ENCODE measurements at regions not wholly inside any gene's neighbourhood (a gene's known extent, or its start where the extent isn't known, plus 50 kb on each side); places are given as distances from the start of the nearest gene placed in this dataset.

DNA sequence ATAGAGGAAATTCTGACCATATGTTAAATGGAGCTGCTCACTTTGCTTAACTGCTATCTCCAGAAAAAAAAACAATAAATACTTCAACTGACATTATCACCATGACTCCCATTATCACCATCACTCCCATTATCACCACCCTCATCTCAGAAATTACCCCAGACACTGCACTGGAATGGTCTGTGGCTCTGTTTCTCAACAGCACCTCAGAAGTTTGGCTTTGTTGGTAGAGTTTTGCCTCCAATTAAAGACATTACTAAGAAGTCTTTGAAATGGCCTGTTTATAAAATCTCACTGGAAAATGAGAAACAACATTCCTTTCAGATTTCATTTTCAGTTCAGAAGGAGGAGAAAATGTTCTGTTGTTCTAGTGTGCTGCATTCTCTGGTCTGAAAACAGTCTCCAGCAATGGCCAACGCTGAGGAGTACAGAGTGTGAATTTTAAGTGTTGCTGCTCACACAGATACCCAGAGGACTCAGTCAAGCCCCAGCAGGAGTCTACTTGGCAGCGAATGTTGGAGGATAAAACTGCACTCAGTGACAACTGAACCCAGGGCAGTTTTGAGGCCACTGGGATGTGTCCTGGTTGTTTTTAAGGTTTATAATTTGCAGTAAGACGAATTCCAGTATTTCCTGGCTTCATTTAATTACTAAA lies 364.5 kb upstream of the CDH2 start:
- DNase-seq = no peak

DNA sequence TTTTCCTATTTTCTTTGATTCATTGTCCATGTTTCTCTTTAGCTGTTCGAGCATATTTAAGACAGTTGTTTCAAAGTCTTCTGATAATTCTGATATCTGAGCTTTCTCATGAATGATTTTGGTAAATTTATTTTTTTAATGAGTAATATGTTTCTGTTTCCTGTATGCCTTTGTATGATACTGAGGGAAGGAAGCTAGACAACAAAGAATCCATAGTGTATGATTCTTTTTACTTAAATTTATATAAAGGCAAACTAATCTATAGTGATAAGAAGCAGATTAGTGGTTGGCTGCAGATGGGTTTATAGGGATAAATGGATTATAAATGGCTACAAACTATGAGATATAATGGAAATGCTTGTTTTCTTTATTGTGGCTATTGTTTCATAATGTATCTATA lies 352.7 kb upstream of the CDH2 start:
- DNase-seq = no peak

DNA sequence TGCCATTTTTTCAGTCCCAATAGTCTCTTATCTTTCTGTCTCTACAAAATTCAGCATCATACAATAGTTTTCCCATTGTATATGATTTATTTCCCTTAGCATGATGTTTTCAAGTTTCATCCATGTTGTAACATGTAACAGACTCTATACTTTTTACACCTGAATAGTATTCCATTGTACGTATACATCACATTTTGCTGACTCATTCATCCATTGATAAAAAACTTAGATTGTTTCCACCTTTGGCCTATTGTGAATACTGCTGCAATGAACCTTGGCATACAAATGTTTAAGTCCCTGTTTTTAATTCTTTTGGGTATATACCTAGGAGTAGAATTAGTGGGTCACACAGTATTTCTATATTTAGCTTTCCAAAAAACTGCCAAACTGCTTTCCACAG lies 349.3 kb upstream of the CDH2 start:
- no peak for DNase-seq

DNA sequence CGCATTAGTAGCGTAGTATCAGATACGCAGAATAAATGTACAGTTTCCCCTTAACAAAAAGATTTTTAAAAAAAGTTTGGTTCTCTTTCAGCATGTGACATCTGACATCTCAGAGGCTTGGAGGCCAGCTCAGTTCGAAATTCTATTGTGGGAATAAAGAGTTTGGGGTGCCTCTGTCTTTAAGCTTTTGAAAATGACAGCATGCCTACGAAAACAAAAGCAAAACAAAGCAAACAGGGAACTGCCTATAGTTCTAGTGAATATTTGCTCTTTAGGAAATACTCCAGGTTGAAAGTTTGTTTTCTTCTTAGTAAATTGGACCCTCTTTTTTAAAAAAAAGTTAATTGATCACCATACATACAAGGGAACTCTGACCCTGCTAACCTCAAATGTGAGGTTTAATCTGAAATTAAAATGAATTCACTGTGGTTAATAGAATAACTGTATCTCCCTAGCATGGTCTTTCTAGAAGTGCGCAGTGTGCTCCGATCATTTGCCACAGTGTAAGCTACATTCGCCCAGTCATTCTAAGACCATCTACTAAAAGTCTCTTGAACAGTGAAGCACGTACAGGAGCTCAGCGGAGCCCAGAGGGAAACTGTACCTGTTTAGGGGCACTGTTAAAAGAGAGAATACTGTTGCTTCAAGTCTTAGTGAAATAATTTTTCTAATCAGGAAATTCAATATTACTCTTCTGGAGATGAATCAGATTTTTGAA lies 347.0 kb upstream of the CDH2 start:
- no peak for DNase-seq

DNA sequence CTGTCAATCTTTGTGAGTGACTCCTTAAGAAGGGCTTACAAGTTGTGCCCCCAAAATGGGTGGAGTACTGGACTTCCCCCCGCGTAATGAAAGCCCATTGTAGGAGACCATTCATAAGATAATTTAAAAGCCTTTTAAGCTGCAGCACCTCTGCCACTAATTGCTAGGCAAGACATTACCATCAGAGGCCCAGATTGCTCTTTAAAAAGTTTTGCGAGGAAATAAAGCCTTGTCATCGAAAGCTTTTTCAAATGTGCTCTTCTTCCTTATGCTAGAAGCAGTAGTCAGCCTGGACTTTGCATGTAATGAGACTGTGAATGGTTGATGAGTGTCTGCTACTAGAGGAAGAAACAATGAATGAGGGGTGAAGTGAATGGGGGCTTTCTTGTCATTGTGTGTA lies 345.3 kb upstream of the CDH2 start:
- DNase-seq = no peak

DNA sequence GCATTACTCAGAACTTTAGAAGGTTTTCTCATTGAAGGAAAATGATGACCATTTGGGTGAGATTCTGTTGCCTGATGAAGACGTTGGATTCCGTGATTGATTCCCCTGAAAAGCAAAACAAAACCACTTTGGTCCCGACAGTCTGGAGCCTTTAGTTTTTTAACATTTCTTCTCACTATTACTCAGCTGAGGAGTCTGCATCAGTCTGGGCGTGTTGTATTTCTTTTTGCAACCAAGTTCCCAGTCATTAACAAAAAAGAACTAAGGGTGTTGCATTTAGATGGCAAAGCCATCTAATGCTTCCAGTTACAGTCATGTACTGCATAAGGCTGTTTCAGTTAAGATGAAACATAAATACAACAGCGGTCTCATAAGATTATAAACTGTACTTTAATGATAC lies 343.1 kb upstream of the CDH2 start:
- DNase-seq = no peak

DNA sequence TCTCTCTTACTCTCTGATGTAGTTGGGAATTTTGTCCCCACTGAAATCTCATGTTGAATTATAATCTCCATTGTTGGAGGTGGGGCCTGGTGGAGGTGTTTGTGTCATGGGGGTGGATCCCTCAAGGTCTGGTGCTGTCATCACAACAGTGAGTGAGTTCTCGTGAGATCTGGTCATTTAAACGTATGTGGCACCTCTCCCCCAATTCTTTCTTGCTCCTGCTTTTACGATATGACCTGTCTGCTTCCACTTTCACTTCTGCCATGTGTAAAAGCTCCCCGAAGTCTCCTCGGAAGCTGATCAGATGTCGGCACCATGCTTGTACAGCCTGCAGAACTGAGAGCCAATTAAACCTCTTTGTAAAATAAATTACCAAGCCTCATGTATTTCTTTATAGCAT lies 337.8 kb upstream of the CDH2 start:
- no peak for DNase-seq

DNA sequence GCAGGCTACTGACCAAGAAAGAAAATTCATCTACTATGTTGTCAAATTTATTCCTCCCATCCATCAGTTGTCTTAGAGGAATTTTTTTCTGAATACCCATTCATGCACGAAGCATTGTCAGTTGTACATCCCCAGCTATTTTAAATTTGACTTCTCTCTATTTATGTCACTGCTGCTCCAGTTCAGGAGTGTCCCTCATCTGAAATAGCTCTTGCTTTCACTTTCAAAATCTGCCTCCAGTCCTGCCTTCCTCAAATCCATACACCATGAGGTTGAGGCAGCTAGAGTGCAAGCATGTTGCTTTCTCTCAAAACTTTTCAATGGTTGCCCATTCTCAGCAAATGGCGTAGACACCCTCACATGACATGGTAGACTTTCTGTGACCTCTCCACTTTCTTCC lies 335.4 kb upstream of the CDH2 start:
- DNase-seq = no peak

DNA sequence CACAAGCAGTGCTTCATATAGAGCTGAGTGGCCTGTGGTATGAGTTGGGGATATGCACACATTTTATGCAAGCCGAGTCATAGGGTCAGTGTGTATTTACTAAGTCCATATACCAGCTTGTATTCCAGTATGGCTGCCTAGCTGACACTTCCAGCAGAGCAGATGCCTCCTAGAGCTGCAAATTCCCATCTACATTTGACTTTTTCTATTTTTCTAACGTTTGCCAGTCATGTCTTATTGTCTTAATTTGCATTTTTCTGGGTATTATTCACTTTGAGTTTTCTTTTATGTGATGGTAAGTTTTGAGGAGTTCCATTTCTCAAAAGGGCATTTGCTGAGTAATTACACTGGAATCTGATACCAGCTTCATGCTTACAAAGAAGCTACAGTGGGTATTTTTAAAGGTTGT lies 334.5 kb upstream of the CDH2 start:
- DNase-seq = no peak

DNA sequence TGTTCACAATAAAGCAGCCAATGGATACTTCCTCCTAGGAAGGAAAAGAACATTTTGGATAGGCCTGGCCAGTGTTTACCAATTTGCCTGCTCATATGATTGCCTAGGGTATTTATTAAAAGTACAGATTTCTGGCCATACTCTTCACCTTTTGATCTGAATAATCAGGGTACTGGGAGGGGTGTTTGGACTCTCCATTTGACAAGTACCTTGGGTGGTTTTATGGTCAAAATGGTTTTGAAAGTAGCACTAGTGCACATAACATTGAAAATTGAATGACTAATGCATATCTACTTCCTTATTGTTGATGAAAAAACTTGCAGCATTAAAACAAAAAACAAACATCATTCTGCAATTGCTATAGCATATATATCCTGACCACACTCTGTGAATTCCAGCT lies 333.3 kb upstream of the CDH2 start:
- no peak for DNase-seq

DNA sequence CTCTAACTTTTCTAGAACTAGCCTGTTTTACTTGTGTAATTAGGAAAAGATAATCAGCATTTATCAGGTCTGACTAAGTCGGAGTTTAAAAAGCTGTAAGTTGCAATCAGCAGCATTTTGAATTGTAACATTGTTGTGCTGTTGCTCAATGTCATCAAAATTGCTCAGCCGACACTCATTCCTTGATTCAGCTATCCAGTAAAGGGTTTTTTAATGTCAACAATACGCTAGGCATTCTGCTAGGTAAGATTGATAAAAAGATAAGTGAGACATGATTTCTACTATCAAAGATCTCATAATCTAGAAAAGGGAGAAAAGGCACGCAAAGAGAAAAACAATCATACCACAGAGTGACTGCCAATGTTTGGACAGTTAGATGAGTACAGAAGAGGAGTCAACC lies 327.1 kb upstream of the CDH2 start:
- DNase-seq = no peak

DNA sequence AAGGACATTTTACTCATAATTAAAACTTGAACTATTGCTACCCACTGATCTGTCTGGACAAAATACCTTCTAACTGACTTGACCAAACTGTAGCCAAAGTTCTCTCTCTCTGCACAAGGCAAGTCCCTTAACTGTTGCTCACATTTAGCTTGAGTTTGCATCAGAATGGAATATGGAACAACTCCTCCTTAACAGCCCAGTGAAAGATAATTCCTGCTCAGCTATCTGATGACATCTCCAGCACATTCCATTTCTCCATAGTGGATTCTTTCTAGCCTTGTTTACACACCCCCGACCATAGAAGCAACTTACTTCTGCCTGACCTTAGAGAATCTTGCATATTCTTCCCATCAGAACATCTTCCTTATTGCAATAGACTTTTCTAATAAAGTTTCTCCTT lies 317.2 kb upstream of the CDH2 start:
- no peak for DNase-seq

DNA sequence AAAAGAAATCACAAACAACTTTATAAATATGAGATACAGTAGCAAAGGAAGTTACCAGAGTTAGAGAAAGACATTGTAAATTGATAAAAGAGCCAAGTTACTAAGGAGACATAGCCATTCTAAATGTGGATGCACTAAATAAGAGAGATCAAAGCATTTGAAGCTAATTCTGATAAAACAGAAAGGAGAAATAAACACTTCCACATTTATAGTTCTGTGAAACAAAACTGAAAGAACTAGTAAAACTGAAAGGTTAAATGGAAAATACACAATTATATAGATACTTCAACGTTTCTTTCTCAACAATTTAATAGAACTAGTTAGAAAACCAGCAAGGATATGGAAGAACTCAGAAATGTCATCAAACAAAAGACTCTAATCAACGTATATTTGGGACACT lies 309.0 kb upstream of the CDH2 start:
- no peak for DNase-seq

DNA sequence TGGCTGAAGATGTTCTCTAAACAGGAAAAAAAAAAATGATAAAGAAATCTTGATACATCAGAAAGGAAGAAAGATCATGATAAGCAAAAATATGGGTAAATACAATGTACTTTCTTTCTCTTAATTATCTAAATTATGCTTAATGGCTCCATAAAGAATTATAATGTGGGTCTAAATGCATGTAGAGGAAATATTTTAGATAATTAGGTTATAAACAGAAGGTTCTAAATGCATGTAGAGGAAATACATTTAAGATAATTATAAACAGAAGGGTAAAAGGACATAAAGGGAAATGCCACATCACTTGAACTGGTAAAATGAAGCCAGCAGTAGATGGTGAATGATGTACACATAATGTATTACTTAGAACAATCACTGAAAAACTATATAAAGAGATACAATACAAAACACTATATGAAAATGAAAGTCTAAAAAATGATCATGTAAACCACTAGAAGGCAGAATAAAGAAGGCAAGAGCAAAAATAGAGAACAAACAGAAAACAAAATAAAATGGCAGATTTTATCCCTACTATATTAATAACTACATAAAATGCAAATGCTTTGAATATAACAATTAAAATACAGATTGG lies 308.4 kb upstream of the CDH2 start:
- no peak for DNase-seq

DNA sequence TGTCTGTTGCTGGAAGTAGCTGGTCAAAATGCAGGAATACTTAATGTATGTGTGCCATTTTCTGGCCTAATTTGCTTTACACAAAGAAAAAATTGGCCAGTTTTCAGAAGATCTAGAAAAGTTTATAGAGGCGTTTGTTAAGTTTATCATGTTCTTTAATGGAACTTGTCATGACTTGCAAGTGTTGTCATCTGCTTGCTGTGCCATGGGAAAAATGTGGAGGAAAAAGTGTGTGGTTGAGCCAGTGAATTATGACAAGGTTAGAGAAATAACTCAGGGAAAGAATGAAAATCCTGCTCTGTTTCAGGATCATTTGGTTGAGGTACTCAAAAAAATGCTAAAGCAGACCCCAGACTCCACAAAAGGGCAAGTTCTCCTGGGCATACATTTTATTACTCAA lies 301.6 kb upstream of the CDH2 start:
- no peak for DNase-seq

DNA sequence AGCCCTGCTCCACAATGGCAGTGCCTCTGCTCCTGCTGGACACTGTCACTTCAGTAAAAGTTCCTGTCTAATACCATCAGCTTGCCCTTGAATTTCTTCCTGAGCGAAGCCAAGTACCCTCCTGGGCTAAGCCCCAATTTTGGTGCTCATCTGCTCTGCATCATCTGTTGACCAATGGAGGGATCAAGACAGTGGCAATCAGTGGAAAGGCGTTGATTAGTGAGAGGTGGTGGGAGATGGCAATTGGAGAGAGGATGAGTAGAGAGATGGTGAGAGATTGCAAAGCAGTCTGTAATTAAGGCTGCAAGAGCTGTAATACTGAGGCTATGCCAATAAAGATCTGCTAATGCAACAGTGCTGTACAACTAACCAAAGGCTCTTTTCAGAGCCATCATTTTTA lies 299.4 kb upstream of the CDH2 start:
- no peak for DNase-seq

DNA sequence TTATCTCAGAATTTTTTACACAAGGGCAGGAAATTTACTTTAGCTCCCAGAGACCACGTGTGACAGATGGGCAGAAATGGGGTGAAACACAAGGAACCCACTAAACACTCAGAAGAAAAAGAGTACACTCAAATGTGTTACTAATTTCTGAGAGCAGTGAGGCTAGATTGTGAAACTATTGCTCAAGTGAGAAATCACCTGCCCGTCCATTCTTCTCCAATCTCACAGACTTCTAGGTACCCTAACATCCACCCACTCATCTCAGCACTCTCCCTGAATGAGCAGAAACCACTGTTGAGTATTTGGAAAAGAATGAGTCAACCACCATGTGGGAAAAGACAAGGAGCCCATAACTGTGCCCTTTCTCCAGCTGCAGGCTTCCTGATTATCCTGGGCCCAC lies 293.0 kb upstream of the CDH2 start:
- no peak for DNase-seq

DNA sequence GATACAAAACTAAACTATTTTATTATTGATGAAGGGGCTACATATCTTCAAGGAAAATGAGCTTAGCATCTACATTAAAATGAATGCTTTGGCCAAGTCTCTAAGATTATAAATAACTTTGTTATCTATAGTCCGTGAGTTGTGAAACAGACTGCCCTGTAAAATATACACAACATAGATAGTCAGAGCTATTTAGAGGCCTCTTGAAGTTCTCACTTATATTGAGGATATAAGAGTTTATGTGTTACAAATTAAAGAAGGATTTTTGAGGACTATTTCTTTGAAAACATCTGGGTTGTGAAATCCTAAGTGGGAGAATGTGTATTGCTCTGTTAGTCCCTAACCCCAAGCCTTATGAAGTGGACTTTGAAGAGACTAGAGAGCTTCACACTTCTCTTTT lies 292.0 kb upstream of the CDH2 start:
- DNase-seq = no peak

DNA sequence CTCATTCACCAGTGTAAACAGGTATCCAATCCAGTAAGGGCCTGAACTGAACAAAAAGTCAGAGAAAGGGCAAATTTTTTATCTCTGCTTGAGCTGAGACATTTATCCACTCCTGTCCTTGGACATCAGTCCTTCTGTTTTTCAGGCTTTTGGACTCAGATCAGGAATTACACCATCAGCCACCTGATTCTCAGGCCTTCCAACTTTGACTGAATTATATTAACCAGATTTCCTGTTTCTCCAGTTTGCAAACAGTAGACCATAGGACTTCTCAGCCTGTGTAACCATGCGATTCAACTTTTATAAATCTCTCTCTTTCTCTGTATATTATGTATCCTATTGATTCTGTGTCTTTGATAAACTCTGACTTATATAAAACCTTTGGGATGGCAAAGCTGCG lies 289.3 kb upstream of the CDH2 start:
- DNase-seq = no peak

DNA sequence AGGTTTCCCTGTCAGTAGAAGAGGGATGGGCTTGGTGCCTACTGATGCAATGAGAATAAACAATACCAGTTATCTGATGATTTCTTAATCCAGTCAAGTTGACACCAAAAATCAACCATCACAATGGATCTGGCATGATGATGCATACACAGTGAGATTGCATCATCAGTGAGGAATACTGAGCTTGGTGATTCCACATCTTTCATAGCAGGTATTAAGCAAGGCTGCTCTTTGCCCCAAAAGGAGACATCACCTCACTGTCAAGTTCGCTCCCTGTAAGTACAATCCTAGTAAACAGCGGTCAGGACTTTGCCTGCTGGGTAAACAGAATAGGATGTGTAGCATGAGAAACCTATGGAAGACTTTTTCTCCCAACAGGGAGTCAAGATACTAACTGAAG lies 282.7 kb upstream of the CDH2 start:
- DNase-seq = no peak

DNA sequence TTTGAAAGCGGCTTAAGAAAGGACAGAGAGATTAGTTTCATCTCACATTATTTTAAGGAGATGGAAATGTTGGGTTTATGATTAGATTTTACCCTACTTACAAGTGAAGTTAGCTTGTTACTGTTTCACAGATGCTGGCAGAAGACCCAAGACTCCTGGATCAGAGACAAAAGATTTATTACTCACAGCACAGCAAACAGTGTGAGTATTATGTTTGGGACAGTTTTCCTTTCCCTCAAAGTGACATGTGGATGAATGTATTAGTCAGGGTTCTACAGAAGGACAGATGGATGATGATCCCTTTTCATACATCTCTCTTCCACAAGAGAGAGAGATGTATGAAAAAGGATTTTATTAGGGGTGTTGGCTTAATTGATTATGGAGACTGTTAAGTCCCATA lies 281.8 kb upstream of the CDH2 start:
- DNase-seq = no peak

DNA sequence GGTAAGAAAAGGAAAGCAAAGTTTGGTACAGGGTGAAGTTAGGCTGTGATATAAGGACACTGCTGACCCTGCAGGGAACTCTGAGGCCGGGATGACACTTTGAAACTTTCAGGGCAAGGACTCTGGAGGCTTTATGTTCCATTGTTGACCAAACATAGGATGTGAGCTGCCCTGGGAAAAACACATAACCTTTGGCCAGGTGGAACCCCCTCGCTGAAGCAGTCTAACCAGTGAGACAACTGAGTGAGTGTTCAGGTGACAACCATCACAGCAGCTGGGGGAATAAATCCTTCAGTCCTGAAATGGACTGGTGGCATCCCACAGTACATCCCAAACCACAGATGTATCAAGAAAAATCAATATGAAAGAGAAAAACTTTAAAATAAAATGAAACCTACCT lies 280.9 kb upstream of the CDH2 start:
- no peak for DNase-seq

DNA sequence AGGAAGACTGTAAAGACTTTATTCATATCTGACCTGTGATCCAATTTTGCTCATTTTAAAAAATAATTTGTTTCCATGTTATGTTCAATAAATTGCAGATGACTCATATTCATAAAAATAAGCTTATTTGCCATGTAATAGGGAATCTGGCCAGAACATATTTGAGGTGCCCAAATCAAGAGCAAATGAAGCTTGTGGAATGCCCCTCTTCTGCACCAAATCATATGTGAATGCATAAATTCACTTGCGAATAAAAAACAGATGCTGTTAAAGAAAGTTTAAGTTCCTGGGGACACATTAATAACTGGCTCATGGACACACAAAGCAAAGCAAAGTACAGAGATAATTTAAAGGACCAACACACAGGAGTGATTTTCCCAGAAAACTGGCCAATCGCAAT lies 279.0 kb upstream of the CDH2 start:
- no peak for DNase-seq

DNA sequence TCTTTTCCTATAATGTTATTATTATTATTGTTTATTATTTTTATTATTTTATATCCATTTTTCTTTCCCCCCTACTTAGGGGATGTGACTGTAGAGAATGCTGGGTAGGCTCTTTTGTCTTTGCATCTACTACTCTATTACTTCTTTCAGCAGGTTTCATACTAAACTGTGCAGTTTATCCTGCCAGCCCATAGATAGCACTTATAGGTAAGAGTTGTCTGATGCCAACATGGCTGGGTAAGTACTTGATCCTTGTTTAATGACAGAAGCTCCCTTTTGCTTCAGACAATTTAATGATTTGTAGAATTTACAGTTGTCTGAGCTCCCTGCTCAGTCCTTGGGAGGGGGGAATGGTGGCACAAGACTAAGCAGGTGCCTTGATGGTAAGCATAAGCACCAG lies 262.9 kb upstream of the CDH2 start:
- no peak for DNase-seq

DNA sequence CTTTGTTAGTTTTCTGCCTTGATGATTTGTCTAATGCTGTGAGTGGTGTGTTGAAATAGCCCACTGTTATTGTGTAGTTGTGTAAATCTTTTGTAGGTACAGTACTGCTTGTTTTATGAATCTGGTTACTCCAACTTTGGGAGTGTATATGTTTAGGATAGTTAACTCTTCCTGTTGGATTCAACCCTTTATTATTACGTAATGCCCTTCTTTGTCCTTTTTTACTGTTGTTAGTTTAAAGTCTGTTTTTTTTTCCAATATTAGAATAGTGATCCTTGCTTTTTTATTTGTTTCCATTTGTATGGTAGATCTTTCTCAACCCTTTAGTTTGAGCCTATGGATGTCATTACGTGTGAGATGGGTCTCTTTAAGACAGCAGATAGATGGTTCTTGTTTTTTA lies 261.5 kb upstream of the CDH2 start:
- DNase-seq = no peak
